ENCODE measurements at regions not wholly inside any gene's neighbourhood (a gene's known extent, or its start where the extent isn't known, plus 50 kb on each side); places are given as distances from the start of the nearest gene placed in this dataset.

DNA sequence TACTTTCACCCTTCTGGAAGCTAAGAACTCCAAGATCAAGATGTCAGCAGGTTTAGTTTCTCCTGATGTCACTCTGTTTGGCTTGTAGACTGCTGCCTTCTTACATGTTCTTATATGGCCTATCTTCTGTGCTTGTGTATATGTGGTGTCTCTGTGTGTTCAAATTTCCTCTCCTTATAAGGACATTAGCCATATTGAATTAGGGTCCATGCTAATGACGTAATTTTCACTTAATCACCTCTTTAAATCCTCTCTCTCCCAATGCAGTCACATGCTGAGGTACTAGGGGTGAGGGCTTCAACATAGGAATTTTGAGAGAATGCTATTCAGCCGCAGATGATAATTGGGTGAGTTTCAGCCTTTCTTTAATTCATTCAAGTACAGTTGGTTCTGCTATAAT, 458.3 kb upstream of the SYT4 start:
- TF ChIP-seq, protein P1, sequence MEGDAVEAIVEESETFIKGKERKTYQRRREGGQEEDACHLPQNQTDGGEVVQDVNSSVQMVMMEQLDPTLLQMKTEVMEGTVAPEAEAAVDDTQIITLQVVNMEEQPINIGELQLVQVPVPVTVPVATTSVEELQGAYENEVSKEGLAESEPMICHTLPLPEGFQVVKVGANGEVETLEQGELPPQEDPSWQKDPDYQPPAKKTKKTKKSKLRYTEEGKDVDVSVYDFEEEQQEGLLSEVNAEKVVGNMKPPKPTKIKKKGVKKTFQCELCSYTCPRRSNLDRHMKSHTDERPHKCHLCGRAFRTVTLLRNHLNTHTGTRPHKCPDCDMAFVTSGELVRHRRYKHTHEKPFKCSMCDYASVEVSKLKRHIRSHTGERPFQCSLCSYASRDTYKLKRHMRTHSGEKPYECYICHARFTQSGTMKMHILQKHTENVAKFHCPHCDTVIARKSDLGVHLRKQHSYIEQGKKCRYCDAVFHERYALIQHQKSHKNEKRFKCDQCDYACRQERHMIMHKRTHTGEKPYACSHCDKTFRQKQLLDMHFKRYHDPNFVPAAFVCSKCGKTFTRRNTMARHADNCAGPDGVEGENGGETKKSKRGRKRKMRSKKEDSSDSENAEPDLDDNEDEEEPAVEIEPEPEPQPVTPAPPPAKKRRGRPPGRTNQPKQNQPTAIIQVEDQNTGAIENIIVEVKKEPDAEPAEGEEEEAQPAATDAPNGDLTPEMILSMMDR (IDR thresholded peaks at IDR 0.05; ENCODE audit: insufficient read depth, low read depth, low read length): no peak
- no peak for TF ChIP-seq EZH2 (IDR thresholded peaks at IDR 0.05; ENCODE audit: insufficient read depth, low read length)
